Activated T-helper 17 cell treated with anti-CD3 and anti-CD28 coated beads, Interleukin-2, amount 50 U/mL, for 72 hours (primary cell): ENCODE measurements at regions not wholly inside any gene's neighbourhood (a gene's known extent, or its start where the extent isn't known, plus 50 kb on each side); places are given as distances from the start of the nearest gene placed in this dataset.
"Not testable (repeated sequence)": the region's sequence is repeated elsewhere in the genome, so short reads cannot be mapped to it uniquely, and the experiment has no call there.

ENCODE experiments used
- ATAC-seq: fragments of 150-1000 bp; cut with Tn5 transposase; replicated peaks from 2 replicates; pipeline ENCODE4 v1.10.0; 2021; ENCODE audit warnings: mild to moderate bottlenecking, moderate library complexity
- H3K27ac Mint-ChIP-seq: one replicate; pipeline ENCODE4 v1.8.0; 2022; ENCODE audit warnings: mixed read lengths
- H3K27me3 Mint-ChIP-seq: one replicate; pipeline ENCODE4 v1.8.0; 2022; ENCODE audit warnings: mixed read lengths
- H3K36me3 Mint-ChIP-seq: one replicate; pipeline ENCODE4 v1.8.0; 2022; ENCODE audit warnings: low read depth, mild to moderate bottlenecking, mixed read lengths
- H3K4me1 Mint-ChIP-seq: one replicate; pipeline ENCODE4 v1.8.0; 2022; ENCODE audit warnings: mixed read lengths
- H3K4me3 Mint-ChIP-seq: one replicate; pipeline ENCODE4 v1.8.0; 2022; ENCODE audit warnings: mild to moderate bottlenecking, mixed read lengths
- H3K9me3 Mint-ChIP-seq: one replicate; pipeline ENCODE4 v1.8.0; 2022; ENCODE audit warnings: mixed read lengths

- no peak for ATAC-seq
- no peak overlapping the region for H3K27ac Mint-ChIP-seq
- H3K9me3 Mint-ChIP-seq: peaks cover 17% of the 10 kb centered on the region
- no peak overlapping the region for H3K4me3 Mint-ChIP-seq
- no peaks in the 10 kb centered on the region for H3K36me3 Mint-ChIP-seq
- no peaks in the 10 kb centered on the region for H3K4me1 Mint-ChIP-seq
- H3K27me3 Mint-ChIP-seq: no peaks in the 10 kb centered on the region
Measured at GRCh38 chr12:87464565-87464964, 564.6 kb downstream of the C12orf50 start.

- no peaks in the 10 kb centered on the region for H3K4me1 Mint-ChIP-seq
- no peak for ATAC-seq
- H3K36me3 Mint-ChIP-seq: no peaks in the 10 kb centered on the region
- no peak overlapping the region for H3K27ac Mint-ChIP-seq
- no peaks in the 10 kb centered on the region for H3K27me3 Mint-ChIP-seq
- peaks cover 7% of the 10 kb centered on the region for H3K9me3 Mint-ChIP-seq
- H3K4me3 Mint-ChIP-seq: no peak overlapping the region
Measured at GRCh38 chr12:87444039-87444438, 585.2 kb downstream of the C12orf50 start.

- no peaks in the 10 kb centered on the region for H3K36me3 Mint-ChIP-seq
- H3K9me3 Mint-ChIP-seq: peaks cover 14% of the 10 kb centered on the region
- H3K27me3 Mint-ChIP-seq: no peaks in the 10 kb centered on the region
- ATAC-seq: no peak
- no peaks in the 10 kb centered on the region for H3K4me1 Mint-ChIP-seq
- no peak overlapping the region for H3K4me3 Mint-ChIP-seq
- H3K27ac Mint-ChIP-seq: no peak overlapping the region
Measured at GRCh38 chr12:87441511-87441910, 587.7 kb downstream of the C12orf50 start.

- H3K9me3 Mint-ChIP-seq: peaks cover 18% of the 10 kb centered on the region
- H3K27ac Mint-ChIP-seq: no peak overlapping the region
- no peaks in the 10 kb centered on the region for H3K4me1 Mint-ChIP-seq
- no peaks in the 10 kb centered on the region for H3K36me3 Mint-ChIP-seq
- ATAC-seq: no peak
- no peak overlapping the region for H3K4me3 Mint-ChIP-seq
- H3K27me3 Mint-ChIP-seq: no peaks in the 10 kb centered on the region
Measured at GRCh38 chr12:87439990-87440827, 589.0 kb downstream of the C12orf50 start.

- ATAC-seq: no peak
Measured at GRCh38 chr12:87430444-87430843, 598.8 kb downstream of the C12orf50 start.

GRCh38 chr12:87428701-87429277 lies 600.4 kb downstream of the C12orf50 start:
- Mint-ChIP-seq H3K27ac (no peak overlapping the region), H3K27me3 (no peaks in the 10 kb centered on the region), H3K4me1 (no peaks in the 10 kb centered on the region), H3K4me3 (no peak overlapping the region), H3K9me3 (peaks cover 16% of the 10 kb centered on the region), H3K36me3 (no peaks in the 10 kb centered on the region)
- ATAC-seq: no peak

More at GRCh38 chr12:87430444-87430843, 598.8 kb downstream of the C12orf50 start:
- Mint-ChIP-seq H3K4me1 (no peaks in the 10 kb centered on the region), H3K36me3 (no peaks in the 10 kb centered on the region), H3K9me3 (peaks cover 19% of the 10 kb centered on the region), H3K27ac (no peak overlapping the region), H3K27me3 (no peaks in the 10 kb centered on the region), H3K4me3 (no peak overlapping the region)

GRCh38 chr12:87427770-87428169 lies 601.4 kb downstream of the C12orf50 start:
- peaks cover 16% of the 10 kb centered on the region for H3K9me3 Mint-ChIP-seq
- no peaks in the 10 kb centered on the region for H3K27me3 Mint-ChIP-seq
- no peaks in the 10 kb centered on the region for H3K4me1 Mint-ChIP-seq
- no peaks in the 10 kb centered on the region for H3K36me3 Mint-ChIP-seq
- ATAC-seq: no peak
- no peak overlapping the region for H3K4me3 Mint-ChIP-seq
- H3K27ac Mint-ChIP-seq: no peak overlapping the region

- no peaks in the 10 kb centered on the region for H3K36me3 Mint-ChIP-seq
- H3K27me3 Mint-ChIP-seq: no peaks in the 10 kb centered on the region
- H3K9me3 Mint-ChIP-seq: peaks cover 16% of the 10 kb centered on the region
- H3K27ac Mint-ChIP-seq: no peak overlapping the region
- ATAC-seq: no peak
- no peak overlapping the region for H3K4me3 Mint-ChIP-seq
- H3K4me1 Mint-ChIP-seq: no peaks in the 10 kb centered on the region
Measured at GRCh38 chr12:87425942-87426554, 603.2 kb downstream of the C12orf50 start.

- not testable (repeated sequence) for H3K27me3 Mint-ChIP-seq, H3K36me3 Mint-ChIP-seq, ATAC-seq, H3K4me1 Mint-ChIP-seq, H3K4me3 Mint-ChIP-seq, H3K27ac Mint-ChIP-seq
- H3K9me3 Mint-ChIP-seq: peaks cover 22% of the 10 kb centered on the region
Measured at GRCh38 chr12:87421233-87421632, 608.0 kb downstream of the C12orf50 start.

GRCh38 chr12:87413784-87414183 lies 615.4 kb downstream of the C12orf50 start:
- Mint-ChIP-seq H3K27me3 (no peaks in the 10 kb centered on the region), H3K4me1 (no peaks in the 10 kb centered on the region), H3K27ac (no peak overlapping the region), H3K36me3 (no peaks in the 10 kb centered on the region), H3K9me3 (peaks cover 30% of the 10 kb centered on the region), H3K4me3 (no peak overlapping the region)
- ATAC-seq: no peak

GRCh38 chr12:87406926-87407325 lies 622.3 kb downstream of the C12orf50 start:
- Mint-ChIP-seq H3K36me3 (no peaks in the 10 kb centered on the region), H3K4me1 (no peaks in the 10 kb centered on the region), H3K27me3 (no peaks in the 10 kb centered on the region), H3K9me3 (peaks cover 11% of the 10 kb centered on the region), H3K27ac (no peak overlapping the region), H3K4me3 (no peak overlapping the region)
- no peak for ATAC-seq

- H3K4me3 Mint-ChIP-seq: no peak overlapping the region
- peaks cover 6% of the 10 kb centered on the region for H3K9me3 Mint-ChIP-seq
- H3K27me3 Mint-ChIP-seq: no peaks in the 10 kb centered on the region
- no peak overlapping the region for H3K27ac Mint-ChIP-seq
- H3K4me1 Mint-ChIP-seq: no peaks in the 10 kb centered on the region
- no peaks in the 10 kb centered on the region for H3K36me3 Mint-ChIP-seq
- ATAC-seq: no peak
Measured at GRCh38 chr12:87405918-87406317, 623.3 kb downstream of the C12orf50 start.

- ATAC-seq, H3K4me3 Mint-ChIP-seq, H3K4me1 Mint-ChIP-seq, H3K27me3 Mint-ChIP-seq, H3K27ac Mint-ChIP-seq, H3K36me3 Mint-ChIP-seq: not testable (repeated sequence)
- peaks cover 10% of the 10 kb centered on the region for H3K9me3 Mint-ChIP-seq
Measured at GRCh38 chr12:87394168-87394567, 635.0 kb downstream of the C12orf50 start.

GRCh38 chr12:87388376-87388775 lies 640.8 kb downstream of the C12orf50 start:
- H3K4me3 Mint-ChIP-seq: no peak overlapping the region
- H3K36me3 Mint-ChIP-seq: no peaks in the 10 kb centered on the region
- no peak for ATAC-seq
- H3K4me1 Mint-ChIP-seq: no peaks in the 10 kb centered on the region
- H3K27me3 Mint-ChIP-seq: no peaks in the 10 kb centered on the region
- H3K9me3 Mint-ChIP-seq: no peaks in the 10 kb centered on the region
- no peak overlapping the region for H3K27ac Mint-ChIP-seq

GRCh38 chr12:87385322-87385721 lies 643.9 kb downstream of the C12orf50 start:
- no peaks in the 10 kb centered on the region for H3K4me1 Mint-ChIP-seq
- no peaks in the 10 kb centered on the region for H3K36me3 Mint-ChIP-seq
- ATAC-seq: no peak
- H3K9me3 Mint-ChIP-seq: no peaks in the 10 kb centered on the region
- H3K27ac Mint-ChIP-seq: no peak overlapping the region
- H3K27me3 Mint-ChIP-seq: no peaks in the 10 kb centered on the region
- H3K4me3 Mint-ChIP-seq: no peak overlapping the region
